Ishikawa (cell line): ENCODE measurements at regions not wholly inside any gene's neighbourhood (a gene's known extent, or its start where the extent isn't known, plus 50 kb on each side); places are given as distances from the start of the nearest gene placed in this dataset.

Source experiments
- CEBPB ChIP-seq: IDR thresholded peaks from 2 replicates; pipeline ENCODE4 v1.6.1; 2012
- CREB1 ChIP-seq: IDR thresholded peaks from 2 replicates; pipeline ENCODE4 v1.6.1; 2012; ENCODE audit warnings: low read depth
- EGR1 ChIP-seq: IDR thresholded peaks from 2 replicates; pipeline ENCODE4 v1.6.1; 2012
- EP300 ChIP-seq: IDR thresholded peaks from 2 replicates; pipeline ENCODE4 v1.6.1; 2012; ENCODE audit warnings: borderline replicate concordance
- FOXM1 ChIP-seq: IDR thresholded peaks from 2 replicates; pipeline ENCODE4 v1.6.1; 2012; ENCODE audit warnings: low read depth, borderline replicate concordance
- NFIC ChIP-seq: IDR thresholded peaks from 2 replicates; pipeline ENCODE4 v1.6.1; 2012
- RAD21 ChIP-seq: IDR thresholded peaks from 2 replicates; pipeline ENCODE4 v1.6.1; 2012; ENCODE audit warnings: low read depth
- TAF1 ChIP-seq: IDR thresholded peaks from 2 replicates; pipeline ENCODE4 v1.6.1; 2012; ENCODE audit warnings: low read depth, mild to moderate bottlenecking
- TCF12 ChIP-seq: IDR thresholded peaks from 2 replicates; pipeline ENCODE4 v1.6.1; 2012; ENCODE audit warnings: low read depth
- TEAD4 ChIP-seq: IDR thresholded peaks from 2 replicates; pipeline ENCODE4 v1.6.1; 2012
- YY1 ChIP-seq: IDR thresholded peaks from 2 replicates; pipeline ENCODE4 v1.6.1; 2012; ENCODE audit warnings: low read depth
- ZBTB7A ChIP-seq: IDR thresholded peaks from 2 replicates; pipeline ENCODE4 v1.6.1; 2012; ENCODE audit warnings: low read depth
- TF ChIP-seq, protein P1 (sequence below): IDR thresholded peaks from 2 replicates; pipeline ENCODE4 v1.6.1; 2012; ENCODE audit warnings: low read depth, mild to moderate bottlenecking
- TF ChIP-seq, protein P2 (sequence below): IDR thresholded peaks from 2 replicates; pipeline ENCODE4 v1.6.1; 2012
- TF ChIP-seq, protein P3 (sequence below): IDR thresholded peaks from 2 replicates; pipeline ENCODE4 v1.6.1; 2012

DNA sequence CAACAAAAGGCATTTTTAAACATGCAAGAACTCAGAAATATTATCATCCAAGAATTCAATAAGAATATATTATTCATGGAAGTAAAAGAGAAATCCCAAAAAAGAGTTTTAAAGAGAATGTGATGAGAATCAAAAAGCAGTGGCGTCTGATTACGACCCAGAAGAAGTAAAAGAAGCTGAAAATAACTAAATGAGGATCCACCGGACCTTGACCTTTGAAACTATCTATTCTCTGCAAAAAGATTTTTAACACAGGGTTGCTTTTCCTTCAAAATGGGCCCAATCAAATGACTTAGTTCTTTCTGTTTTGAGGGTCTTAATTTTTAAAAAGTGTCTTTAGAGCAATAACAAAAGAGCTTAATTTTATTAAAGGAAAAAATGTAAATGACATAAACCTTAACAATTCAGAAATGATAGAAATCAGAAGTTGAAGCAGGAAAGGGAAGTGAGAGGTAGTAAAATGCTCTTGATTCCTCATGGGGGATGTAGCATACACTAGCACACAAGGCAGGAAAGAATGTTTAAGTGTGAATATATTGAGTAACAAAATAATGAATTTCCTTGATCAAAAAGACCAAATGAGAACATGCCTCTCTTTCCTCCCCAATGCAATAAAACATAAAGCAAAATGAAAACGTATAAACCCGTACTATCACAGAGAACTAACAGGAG is 223.1 kb upstream of the PRDM1 start:
- TF ChIP-seq TAF1 (no peak), TEAD4 (no peak)
- TF ChIP-seq, protein P1, sequence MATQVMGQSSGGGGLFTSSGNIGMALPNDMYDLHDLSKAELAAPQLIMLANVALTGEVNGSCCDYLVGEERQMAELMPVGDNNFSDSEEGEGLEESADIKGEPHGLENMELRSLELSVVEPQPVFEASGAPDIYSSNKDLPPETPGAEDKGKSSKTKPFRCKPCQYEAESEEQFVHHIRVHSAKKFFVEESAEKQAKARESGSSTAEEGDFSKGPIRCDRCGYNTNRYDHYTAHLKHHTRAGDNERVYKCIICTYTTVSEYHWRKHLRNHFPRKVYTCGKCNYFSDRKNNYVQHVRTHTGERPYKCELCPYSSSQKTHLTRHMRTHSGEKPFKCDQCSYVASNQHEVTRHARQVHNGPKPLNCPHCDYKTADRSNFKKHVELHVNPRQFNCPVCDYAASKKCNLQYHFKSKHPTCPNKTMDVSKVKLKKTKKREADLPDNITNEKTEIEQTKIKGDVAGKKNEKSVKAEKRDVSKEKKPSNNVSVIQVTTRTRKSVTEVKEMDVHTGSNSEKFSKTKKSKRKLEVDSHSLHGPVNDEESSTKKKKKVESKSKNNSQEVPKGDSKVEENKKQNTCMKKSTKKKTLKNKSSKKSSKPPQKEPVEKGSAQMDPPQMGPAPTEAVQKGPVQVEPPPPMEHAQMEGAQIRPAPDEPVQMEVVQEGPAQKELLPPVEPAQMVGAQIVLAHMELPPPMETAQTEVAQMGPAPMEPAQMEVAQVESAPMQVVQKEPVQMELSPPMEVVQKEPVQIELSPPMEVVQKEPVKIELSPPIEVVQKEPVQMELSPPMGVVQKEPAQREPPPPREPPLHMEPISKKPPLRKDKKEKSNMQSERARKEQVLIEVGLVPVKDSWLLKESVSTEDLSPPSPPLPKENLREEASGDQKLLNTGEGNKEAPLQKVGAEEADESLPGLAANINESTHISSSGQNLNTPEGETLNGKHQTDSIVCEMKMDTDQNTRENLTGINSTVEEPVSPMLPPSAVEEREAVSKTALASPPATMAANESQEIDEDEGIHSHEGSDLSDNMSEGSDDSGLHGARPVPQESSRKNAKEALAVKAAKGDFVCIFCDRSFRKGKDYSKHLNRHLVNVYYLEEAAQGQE: no peak

DNA sequence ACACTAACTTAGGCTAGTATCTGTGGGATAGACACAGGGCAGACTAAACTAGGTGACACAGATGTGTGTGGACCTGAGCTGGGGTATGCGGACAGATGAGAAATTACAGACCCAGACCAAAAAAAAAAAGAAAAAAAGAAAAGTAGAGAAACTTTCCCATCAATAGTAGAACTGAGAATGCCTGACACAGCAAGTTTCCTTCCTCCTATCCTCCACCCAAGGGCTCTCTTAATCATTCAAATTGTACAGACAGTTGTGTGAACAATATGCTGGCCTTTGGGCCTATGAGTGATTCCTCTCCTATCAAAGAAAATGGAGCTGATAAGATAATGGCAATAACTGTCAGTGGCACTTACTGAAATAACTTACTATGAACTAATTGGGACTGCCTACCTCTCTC is 226.7 kb upstream of the PRDM1 start:
- TF ChIP-seq, protein P2, sequence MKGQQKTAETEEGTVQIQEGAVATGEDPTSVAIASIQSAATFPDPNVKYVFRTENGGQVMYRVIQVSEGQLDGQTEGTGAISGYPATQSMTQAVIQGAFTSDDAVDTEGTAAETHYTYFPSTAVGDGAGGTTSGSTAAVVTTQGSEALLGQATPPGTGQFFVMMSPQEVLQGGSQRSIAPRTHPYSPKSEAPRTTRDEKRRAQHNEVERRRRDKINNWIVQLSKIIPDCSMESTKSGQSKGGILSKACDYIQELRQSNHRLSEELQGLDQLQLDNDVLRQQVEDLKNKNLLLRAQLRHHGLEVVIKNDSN: no peak
- TF ChIP-seq TAF1 (no peak), YY1 (no peak), CREB1 (no peak), RAD21 (no peak), EGR1 (no peak), TEAD4 (no peak), ZBTB7A (no peak), CEBPB (no peak), EP300 (no peak), NFIC (no peak), FOXM1 (no peak), TCF12 (no peak)
- TF ChIP-seq, protein P3, sequence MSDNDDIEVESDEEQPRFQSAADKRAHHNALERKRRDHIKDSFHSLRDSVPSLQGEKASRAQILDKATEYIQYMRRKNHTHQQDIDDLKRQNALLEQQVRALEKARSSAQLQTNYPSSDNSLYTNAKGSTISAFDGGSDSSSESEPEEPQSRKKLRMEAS: no peak
- TF ChIP-seq, protein P1: no peak

- no peak for TF ChIP-seq CREB1
- TF ChIP-seq, protein P2: no peak
- no peak for TF ChIP-seq TEAD4
- TF ChIP-seq NFIC: no peak
- TF ChIP-seq ZBTB7A: no peak
- TF ChIP-seq, protein P3: no peak
- TF ChIP-seq FOXM1: no peak
- TF ChIP-seq, protein P1: no peak
- TF ChIP-seq YY1: no peak
- TF ChIP-seq TAF1: no peak
- no peak for TF ChIP-seq TCF12
- TF ChIP-seq EP300: no peak
- no peak for TF ChIP-seq CEBPB
- no peak for TF ChIP-seq EGR1
- no peak for TF ChIP-seq RAD21
These were observed 230.7 kb upstream of the PRDM1 start for GRCh38 chr6:105855433-105855832.

DNA sequence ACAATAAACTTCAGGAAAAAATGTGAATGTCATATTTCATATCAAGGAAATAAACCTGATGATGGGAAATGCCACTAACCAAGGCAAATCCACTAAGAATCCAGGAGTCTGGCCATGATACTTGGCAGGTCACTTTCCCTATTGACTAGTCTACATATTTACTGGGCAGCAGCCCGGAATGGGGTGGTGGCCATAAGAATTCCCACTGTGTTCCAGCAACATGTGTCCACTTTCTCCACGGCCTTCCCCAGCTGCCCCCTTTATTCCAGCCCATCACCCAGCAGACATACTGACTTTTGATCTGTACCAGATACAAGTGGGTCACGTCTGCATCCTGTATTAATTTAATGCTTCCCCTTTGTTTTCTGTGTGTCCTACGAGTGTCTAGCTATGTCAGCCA is 234.5 kb upstream of the PRDM1 start:
- TF ChIP-seq CREB1 (no peak), RAD21 (no peak), TCF12 (no peak), CEBPB (no peak), ZBTB7A (no peak), YY1 (no peak)
